Panc1 (cell line): ENCODE measurements at regions not wholly inside any gene's neighbourhood (a gene's known extent, or its start where the extent isn't known, plus 50 kb on each side); places are given as distances from the start of the nearest gene placed in this dataset.

Experiments
- ATAC-seq: fragments of 200-7000 bp; cut with Tn5 transposase; 2 replicates; pipeline ENCODE4 v1.9.1; 2020; ENCODE audit warnings: mild to moderate bottlenecking, moderate library complexity
- BruUV-seq: library from RNA; stranded (reverse); fragments of 400-500 nt; replicated peaks from 2 replicates; lab custom pipeline; 2021; lab: Mats Ljungman, UMichigan
- CTCF ChIA-PET: fragments of 300-600 bp; sonication (Branson Sonifier 250); formaldehyde crosslinking; loops from one replicate; lab custom pipeline; 2022; ENCODE audit warnings: antibody characterized with exemption; lab: Charles Lee
- POLR2A ChIA-PET: fragments of 300-600 bp; sonication (Branson Sonifier 250); formaldehyde crosslinking; loops from one replicate; lab custom pipeline; 2022; ENCODE audit warnings: antibody characterized with exemption; lab: Charles Lee
- DNase-seq: peaks from one replicate; pipeline ENCODE4 v3.0.0-alpha.2; 2010; ENCODE audit warnings: low read depth, low spot score
- H3K27ac ChIP-seq: 2 replicates; pipeline ENCODE4 v1.5.1; 2011; ENCODE audit warnings: mild to moderate bottlenecking, low read length, inconsistent platforms
- H3K27me3 ChIP-seq: fragments of 200-500 bp; sonication (Bioruptor generic); 2 replicates; pipeline ENCODE4 v1.6.0; 2014; ENCODE audit warnings: low read length, inconsistent platforms; ENCODE audit not compliant: control insufficient read depth, insufficient read depth
- H3K36me3 ChIP-seq: fragments of 200-500 bp; sonication (Bioruptor generic); 2 replicates; pipeline ENCODE4 v1.5.1; 2014; ENCODE audit warnings: inconsistent platforms, mild to moderate bottlenecking, low read length, moderate library complexity; ENCODE audit not compliant: control insufficient read depth, insufficient read depth
- H3K4me1 ChIP-seq: 2 replicates; pipeline ENCODE4 v1.5.1; 2011; ENCODE audit warnings: inconsistent platforms, mild to moderate bottlenecking, low read length, moderate library complexity; ENCODE audit not compliant: control insufficient read depth, insufficient read depth
- H3K4me3 ChIP-seq, 2 experiments: 2 replicates each; pipeline ENCODE4 v1.5.1; 2011 to 2012; ENCODE audit warnings: low read depth in 2 of 2, low read length in 2 of 2, mild to moderate bottlenecking in 2 of 2, inconsistent platforms in 1 of 2, moderate library complexity in 1 of 2
- H3K9me3 ChIP-seq: fragments of 200-500 bp; sonication (Bioruptor generic); 2 replicates; pipeline ENCODE4 v1.5.1; 2014; ENCODE audit warnings: low read depth, mild to moderate bottlenecking, inconsistent platforms, low read length, moderate library complexity; ENCODE audit not compliant: control insufficient read depth, insufficient read depth
- CTCF ChIP-seq: fragments of 450-650 bp; IDR thresholded peaks from 2 replicates; pipeline ENCODE4 v1.5.1; 2017; ENCODE audit warnings: mild to moderate bottlenecking
- POLR2AphosphoS5 ChIP-seq: IDR thresholded peaks from 2 replicates; pipeline ENCODE4 v1.6.1; 2012; ENCODE audit warnings: mild to moderate bottlenecking, low read depth, low read length, moderate library complexity
- REST ChIP-seq, 2 experiments: IDR thresholded peaks; 2 replicates each; pipeline ENCODE4 v1.6.1; 2011 to 2012; ENCODE audit warnings: low read depth in 2 of 2, control low read depth in 1 of 2, low read length in 1 of 2, mild to moderate bottlenecking in 1 of 2, moderate library complexity in 1 of 2; ENCODE audit not compliant: insufficient read depth in 1 of 2
- SIN3A ChIP-seq: IDR thresholded peaks from 2 replicates; pipeline ENCODE4 v1.6.1; 2012; ENCODE audit warnings: low read depth, mild to moderate bottlenecking, low read length, moderate library complexity, borderline replicate concordance; ENCODE audit not compliant: insufficient read depth
- TCF7L2 ChIP-seq: IDR thresholded peaks from 2 replicates; pipeline ENCODE4 v1.6.1; 2011; ENCODE audit warnings: mild to moderate bottlenecking, low read depth, low read length, inconsistent platforms
- in situ Hi-C: cut with HindIII; loops from 2 replicates; pipeline ENCODE4 v1.10.0; 2016; ENCODE audit warnings: low sequenced_read_pairs, low pct_unique_long_range_greater_than_20kb
- intact Hi-C: fragments of 100-400 bp; cut with micrococcal nuclease; formaldehyde crosslinking; loops from one replicate; pipeline ENCODE4 v1.10.0; 2022; ENCODE audit not compliant: unreplicated experiment

GRCh38 chr2:219998714-219999227 lies 371.3 kb downstream of the SLC4A3 start:
- no peak for ATAC-seq
- no peaks in the 10 kb centered on the region for H3K9me3 ChIP-seq
- no peak overlapping the region for H3K4me3 ChIP-seq
- in situ Hi-C loops = no loop called here
- no TSS peak for BruUV-seq
- intact Hi-C loops = no loop called here
- ChIA-PET POLR2A (no interaction called here), CTCF (no interaction called here)
- H3K27ac ChIP-seq = no peak overlapping the region
- no peaks in the 10 kb centered on the region for H3K27me3 ChIP-seq
- TF ChIP-seq POLR2AphosphoS5 (no peak), REST (IDR thresholded peaks at IDR 0.05; ENCODE audit: insufficient read depth in 1 of 2, low read depth in 2 of 2, low read length in 1 of 2) (no peak), SIN3A (no peak), TCF7L2 (no peak), CTCF (no peak; the same call in 1 of the 2 replicates)
- H3K4me1 ChIP-seq = no peaks in the 10 kb centered on the region
- no peaks in the 10 kb centered on the region for H3K36me3 ChIP-seq
- DNase-seq = no peak

GRCh38 chr2:220000080-220000479 lies 372.6 kb downstream of the SLC4A3 start:
- in situ Hi-C loops (no loop called here), intact Hi-C loops (no loop called here)
- no peak overlapping the region for H3K4me3 ChIP-seq
- no peaks in the 10 kb centered on the region for H3K4me1 ChIP-seq
- ATAC-seq (no peak), DNase-seq (no peak)
- no peaks in the 10 kb centered on the region for H3K36me3 ChIP-seq
- no TSS peak for BruUV-seq
- TF ChIP-seq TCF7L2 (no peak), CTCF (no peak), REST (IDR thresholded peaks at IDR 0.05; ENCODE audit: insufficient read depth in 1 of 2, low read depth in 2 of 2, low read length in 1 of 2) (no peak), POLR2AphosphoS5 (no peak), SIN3A (no peak)
- no peaks in the 10 kb centered on the region for H3K27me3 ChIP-seq
- ChIA-PET CTCF (no interaction called here), POLR2A (no interaction called here)
- no peaks in the 10 kb centered on the region for H3K9me3 ChIP-seq
- no peak overlapping the region for H3K27ac ChIP-seq
